Endothelial cell of umbilical vein (primary cell): ENCODE measurements at regions not wholly inside any gene's neighbourhood (a gene's known extent, or its start where the extent isn't known, plus 50 kb on each side); places are given as distances from the start of the nearest gene placed in this dataset.

ENCODE experiments used
- BruUV-seq: library from RNA; stranded (reverse); fragments of 400-500 nt; replicated peaks from 2 replicates; lab custom pipeline; 2021; lab: Mats Ljungman, UMichigan
- CTCF ChIA-PET: fragments of 300-600, 350-600 bp; sonication (Branson Sonifier 250); formaldehyde crosslinking; loops from one replicate; lab custom pipeline; 2021; ENCODE audit warnings: antibody characterized with exemption, inconsistent platforms; lab: Charles Lee
- POLR2A ChIA-PET: fragments of 300-600, 350-600 bp; sonication (Branson Sonifier 250); formaldehyde crosslinking; loops from one replicate; lab custom pipeline; 2021; ENCODE audit warnings: antibody characterized with exemption, inconsistent platforms; lab: Charles Lee
- DNase-seq: peaks from one replicate; pipeline ENCODE4 v3.0.0-alpha.2; 2011; ENCODE audit warnings: low read depth, low spot score
- FAIRE-seq: peaks from 2 replicates; lab custom pipeline; 2011; peaks lifted over from hg19 to GRCh38; lab: Jason Lieb, UNC
- H2AFZ ChIP-seq: 2 replicates; pipeline ENCODE4 v1.6.0; 2012; ENCODE audit warnings: low read depth, low read length, control low read depth, inconsistent platforms
- H3K27ac ChIP-seq: 2 replicates; pipeline ENCODE4 v1.5.1; 2011; ENCODE audit warnings: low read depth, mild to moderate bottlenecking, control low read depth, low read length, moderate library complexity; ENCODE audit not compliant: insufficient read depth
- H3K27me3 ChIP-seq, 2 experiments: 2 replicates each; pipeline versions ENCODE4 v1.6.0 to v1.6.1; 2011; ENCODE audit warnings: low read length in 2 of 2, mixed read lengths in 1 of 2; ENCODE audit not compliant: control insufficient read depth in 2 of 2, insufficient read depth in 2 of 2
- H3K36me3 ChIP-seq, 2 experiments: 2 replicates in 1 of 2; 3 replicates in 1 of 2; pipeline ENCODE4 v1.5.1; 2011; ENCODE audit warnings: low read length in 2 of 2, mild to moderate bottlenecking in 1 of 2, moderate library complexity in 1 of 2; ENCODE audit not compliant: control insufficient read depth in 2 of 2, insufficient read depth in 2 of 2; ENCODE audit errors: extremely low read depth in 1 of 2
- H3K4me1 ChIP-seq: 3 replicates; pipeline ENCODE4 v1.5.1; 2011; ENCODE audit warnings: mild to moderate bottlenecking, low read length; ENCODE audit not compliant: control insufficient read depth, insufficient read depth; ENCODE audit errors: extremely low read depth
- H3K4me2 ChIP-seq: 2 replicates; pipeline ENCODE4 v1.6.1; 2011; ENCODE audit warnings: low read length, control low read depth, mixed read lengths; ENCODE audit not compliant: insufficient read depth
- H3K4me3 ChIP-seq, 3 experiments: fragments of 200-600 bp in 1 of 3; sonication (generic), shearing (Covaris generic) in 1 of 3; replicated peaks in 1 of 3; 2 replicates each; pipeline ENCODE4 v1.5.1; 2011 to 2016; ENCODE audit warnings: control low read depth in 3 of 3, low read length in 3 of 3, mild to moderate bottlenecking in 2 of 3, inconsistent platforms in 1 of 3, low read depth in 1 of 3, moderate library complexity in 1 of 3; ENCODE audit not compliant: insufficient read depth in 1 of 3
- H3K79me2 ChIP-seq: 2 replicates; pipeline ENCODE4 v1.6.0; 2012; ENCODE audit warnings: low read length, inconsistent platforms; ENCODE audit not compliant: control insufficient read depth, insufficient read depth
- H3K9ac ChIP-seq: replicated peaks from 2 replicates; pipeline ENCODE3; 2011; ENCODE audit warnings: low read length, control low read depth; ENCODE audit not compliant: insufficient read depth; ENCODE audit errors: extremely low read depth
- H3K9me1 ChIP-seq: replicated peaks from 3 replicates; pipeline ENCODE4 v1.6.0; 2011; ENCODE audit warnings: mild to moderate bottlenecking, low read length; ENCODE audit not compliant: control insufficient read depth, insufficient read depth; ENCODE audit errors: extremely low read depth
- H3K9me3 ChIP-seq: replicated peaks from 2 replicates; pipeline ENCODE4 v1.5.1; 2012; ENCODE audit warnings: low read length, inconsistent platforms; ENCODE audit not compliant: control insufficient read depth, insufficient read depth
- H4K20me1 ChIP-seq: replicated peaks from 2 replicates; pipeline ENCODE3; 2011; ENCODE audit warnings: mild to moderate bottlenecking, low read length; ENCODE audit not compliant: control insufficient read depth, insufficient read depth; ENCODE audit errors: extremely low read depth
- CTCF ChIP-seq, 2 donors: IDR thresholded peaks; 1 replicate in 1 of 2; 2 replicates in 1 of 2; pipeline ENCODE4 v1.5.1; 2011; ENCODE audit warnings: low read length in 2 of 2, mild to moderate bottlenecking in 2 of 2, moderate library complexity in 2 of 2, control low read depth in 1 of 2, inconsistent platforms in 1 of 2, low read depth in 1 of 2; ENCODE audit not compliant: insufficient read depth in 1 of 2; ENCODE audit errors: extremely low read depth in 1 of 2
- EZH2 ChIP-seq: IDR thresholded peaks from 2 replicates; pipeline ENCODE4 v1.6.1; 2012; ENCODE audit warnings: borderline replicate concordance, low read depth, mild to moderate bottlenecking, moderate library complexity, low read length, inconsistent platforms; ENCODE audit not compliant: severe bottlenecking
- FOS ChIP-seq: IDR thresholded peaks from 2 replicates; pipeline ENCODE4 v1.6.1; 2011; ENCODE audit warnings: mild to moderate bottlenecking, low read length, moderate library complexity, borderline replicate concordance; ENCODE audit not compliant: insufficient read depth
- GATA2 ChIP-seq: IDR thresholded peaks from 2 replicates; pipeline ENCODE4 v1.7.0; 2011; ENCODE audit warnings: low read depth, mild to moderate bottlenecking, moderate library complexity, mixed read lengths, low read length; ENCODE audit not compliant: insufficient read length, insufficient read depth
- JUN ChIP-seq: IDR thresholded peaks from 2 replicates; pipeline ENCODE4 v1.6.1; 2011; ENCODE audit warnings: borderline replicate concordance, low read depth; ENCODE audit not compliant: insufficient read length, insufficient read depth
- MYC ChIP-seq: IDR thresholded peaks from one replicate; pipeline ENCODE4 v1.6.1; 2011; ENCODE audit warnings: mild to moderate bottlenecking, low read depth, low read length
- POLR2A ChIP-seq: IDR thresholded peaks from 2 replicates; pipeline ENCODE4 v1.6.1; 2012; ENCODE audit warnings: low read depth, mild to moderate bottlenecking, control low read depth, low read length
- POLR2AphosphoS5 ChIP-seq: IDR thresholded peaks from 2 replicates; pipeline ENCODE4 v1.6.1; 2012; ENCODE audit warnings: low read depth, mild to moderate bottlenecking, control low read depth, low read length, moderate library complexity; ENCODE audit not compliant: insufficient read depth
- dilution Hi-C: fragments of 300-500 bp; cut with MboI; formaldehyde crosslinking; loops from one replicate; pipeline ENCODE4 v1.15.0; 2019; ENCODE audit warnings: low sequenced_read_pairs; ENCODE audit not compliant: extremely low pct_ligation_motif_present
- intact Hi-C: fragments of 100-400 bp; cut with micrococcal nuclease; formaldehyde crosslinking; loops from one replicate; pipeline ENCODE4 v1.10.0; 2022
- TF ChIP-seq, protein P1 (sequence below): IDR thresholded peaks from 2 replicates; pipeline ENCODE4 v1.6.1; 2011; ENCODE audit not compliant: insufficient read depth, insufficient read length

DNA sequence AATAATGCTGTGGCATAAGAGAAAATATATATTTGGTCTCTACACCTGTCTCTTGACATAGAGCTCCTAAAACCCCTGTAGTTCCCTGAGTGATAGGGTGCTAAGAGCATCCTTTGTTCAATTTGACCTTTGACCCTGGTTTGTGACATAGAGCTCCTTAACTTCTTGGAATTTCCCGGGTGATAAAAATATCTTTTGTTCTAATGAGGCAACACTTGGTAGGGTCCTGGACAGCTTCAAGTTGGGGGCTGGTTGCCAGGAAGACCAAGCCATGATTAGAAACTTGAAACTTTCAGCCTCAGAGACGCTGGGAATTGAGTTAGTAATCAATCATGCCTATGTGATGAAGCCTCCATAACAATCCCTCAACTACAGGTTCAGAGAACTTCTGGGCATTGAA, 105.4 kb downstream of the CASP12 start:
- BruUV-seq, result no TSS peak
- no peaks in the 10 kb centered on the region for H3K9me1 ChIP-seq
- H3K36me3 ChIP-seq, result no peaks in the 10 kb centered on the region
- H3K4me1 ChIP-seq, result no peaks in the 10 kb centered on the region
- H3K27ac ChIP-seq, result no peak overlapping the region
- TF ChIP-seq POLR2AphosphoS5 (no peak), JUN (no peak), POLR2A (no peak), EZH2 (no peak), FOS (no peak), CTCF (IDR thresholded peaks at IDR 0.05; ENCODE audit: extremely low read depth in 1 of 2, insufficient read depth in 1 of 2, low read depth in 1 of 2, low read length in 2 of 2) (no peak), GATA2 (no peak)
- H4K20me1 ChIP-seq, result no peaks in the 10 kb centered on the region
- H3K4me2 ChIP-seq, result no peak overlapping the region
- intact Hi-C loops, result no loop called here
- H3K9ac ChIP-seq, result no peak overlapping the region
- no peak overlapping the region for H3K4me3 ChIP-seq
- no peak for DNase-seq
- no peaks in the 10 kb centered on the region for H3K79me2 ChIP-seq
- no peaks in the 10 kb centered on the region for H3K27me3 ChIP-seq
- ChIA-PET POLR2A (no interaction called here), CTCF (no interaction called here)
- no peak overlapping the region for H2AFZ ChIP-seq
- no peaks in the 10 kb centered on the region for H3K9me3 ChIP-seq
- dilution Hi-C loops, result no loop called here
- FAIRE-seq, result no peak

- FAIRE-seq (no peak), DNase-seq (no peak)
- CTCF ChIA-PET, result no interaction called here
- H3K27ac ChIP-seq, result no peak overlapping the region
- no peaks in the 10 kb centered on the region for H3K9me3 ChIP-seq
- H3K9ac ChIP-seq, result no peak overlapping the region
- TF ChIP-seq, protein P1, sequence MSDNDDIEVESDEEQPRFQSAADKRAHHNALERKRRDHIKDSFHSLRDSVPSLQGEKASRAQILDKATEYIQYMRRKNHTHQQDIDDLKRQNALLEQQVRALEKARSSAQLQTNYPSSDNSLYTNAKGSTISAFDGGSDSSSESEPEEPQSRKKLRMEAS, result no peak
- TF ChIP-seq MYC, result no peak
- no peak for TF ChIP-seq POLR2AphosphoS5
- TF ChIP-seq JUN, result no peak
- TF ChIP-seq CTCF (IDR thresholded peaks at IDR 0.05; ENCODE audit: extremely low read depth in 1 of 2, insufficient read depth in 1 of 2, low read depth in 1 of 2, low read length in 2 of 2), result no peak
- no peak for TF ChIP-seq POLR2A
- POLR2A ChIA-PET, result no interaction called here
- no peaks in the 10 kb centered on the region for H3K4me1 ChIP-seq
- no peaks in the 10 kb centered on the region for H3K9me1 ChIP-seq
- intact Hi-C loops (no loop called here), dilution Hi-C loops (no loop called here)
- no peak overlapping the region for H3K4me2 ChIP-seq
- no peaks in the 10 kb centered on the region for H3K36me3 ChIP-seq
- BruUV-seq, result no TSS peak
- H3K4me3 ChIP-seq, result no peak overlapping the region
- H2AFZ ChIP-seq, result no peak overlapping the region
- H3K27me3 ChIP-seq, result no peaks in the 10 kb centered on the region
- H4K20me1 ChIP-seq, result no peaks in the 10 kb centered on the region
- H3K79me2 ChIP-seq, result no peaks in the 10 kb centered on the region
Measured at GRCh38 chr11:104791896-104792295, 106.4 kb downstream of the CASP12 start.
